ENCODE measurements at regions not wholly inside any gene's neighbourhood (a gene's known extent, or its start where the extent isn't known, plus 50 kb on each side); places are given as distances from the start of the nearest gene placed in this dataset.
A peak's percentile ranks its signal among the peaks of the same experiment; 100 is the strongest.

DNA sequence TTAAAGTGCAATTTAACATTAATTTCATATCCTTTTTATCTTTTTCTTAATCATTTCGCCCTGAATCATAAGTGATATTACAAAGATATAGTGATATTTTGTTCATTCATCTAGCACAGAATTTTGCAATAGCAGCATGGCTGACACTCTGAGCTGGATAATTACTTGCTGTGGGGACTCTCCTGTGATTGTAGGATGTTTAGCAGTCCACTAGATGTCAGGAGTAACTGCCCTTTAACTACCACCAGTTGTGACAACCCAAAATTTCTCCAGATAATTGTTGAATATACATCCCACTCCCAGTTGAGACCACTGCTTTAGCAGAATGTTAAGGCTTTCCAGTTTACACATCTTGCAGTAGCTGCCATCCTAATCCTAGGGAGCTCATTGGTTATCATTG is 196.8 kb upstream of the MBNL1 start:
- TF ChIP-seq, protein P1, sequence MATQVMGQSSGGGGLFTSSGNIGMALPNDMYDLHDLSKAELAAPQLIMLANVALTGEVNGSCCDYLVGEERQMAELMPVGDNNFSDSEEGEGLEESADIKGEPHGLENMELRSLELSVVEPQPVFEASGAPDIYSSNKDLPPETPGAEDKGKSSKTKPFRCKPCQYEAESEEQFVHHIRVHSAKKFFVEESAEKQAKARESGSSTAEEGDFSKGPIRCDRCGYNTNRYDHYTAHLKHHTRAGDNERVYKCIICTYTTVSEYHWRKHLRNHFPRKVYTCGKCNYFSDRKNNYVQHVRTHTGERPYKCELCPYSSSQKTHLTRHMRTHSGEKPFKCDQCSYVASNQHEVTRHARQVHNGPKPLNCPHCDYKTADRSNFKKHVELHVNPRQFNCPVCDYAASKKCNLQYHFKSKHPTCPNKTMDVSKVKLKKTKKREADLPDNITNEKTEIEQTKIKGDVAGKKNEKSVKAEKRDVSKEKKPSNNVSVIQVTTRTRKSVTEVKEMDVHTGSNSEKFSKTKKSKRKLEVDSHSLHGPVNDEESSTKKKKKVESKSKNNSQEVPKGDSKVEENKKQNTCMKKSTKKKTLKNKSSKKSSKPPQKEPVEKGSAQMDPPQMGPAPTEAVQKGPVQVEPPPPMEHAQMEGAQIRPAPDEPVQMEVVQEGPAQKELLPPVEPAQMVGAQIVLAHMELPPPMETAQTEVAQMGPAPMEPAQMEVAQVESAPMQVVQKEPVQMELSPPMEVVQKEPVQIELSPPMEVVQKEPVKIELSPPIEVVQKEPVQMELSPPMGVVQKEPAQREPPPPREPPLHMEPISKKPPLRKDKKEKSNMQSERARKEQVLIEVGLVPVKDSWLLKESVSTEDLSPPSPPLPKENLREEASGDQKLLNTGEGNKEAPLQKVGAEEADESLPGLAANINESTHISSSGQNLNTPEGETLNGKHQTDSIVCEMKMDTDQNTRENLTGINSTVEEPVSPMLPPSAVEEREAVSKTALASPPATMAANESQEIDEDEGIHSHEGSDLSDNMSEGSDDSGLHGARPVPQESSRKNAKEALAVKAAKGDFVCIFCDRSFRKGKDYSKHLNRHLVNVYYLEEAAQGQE (IDR thresholded peaks at IDR 0.05; ENCODE audit: insufficient read depth in 1 of 2, low read depth in 2 of 2, low read length in 1 of 2) = no peak
- TF ChIP-seq, protein P2, sequence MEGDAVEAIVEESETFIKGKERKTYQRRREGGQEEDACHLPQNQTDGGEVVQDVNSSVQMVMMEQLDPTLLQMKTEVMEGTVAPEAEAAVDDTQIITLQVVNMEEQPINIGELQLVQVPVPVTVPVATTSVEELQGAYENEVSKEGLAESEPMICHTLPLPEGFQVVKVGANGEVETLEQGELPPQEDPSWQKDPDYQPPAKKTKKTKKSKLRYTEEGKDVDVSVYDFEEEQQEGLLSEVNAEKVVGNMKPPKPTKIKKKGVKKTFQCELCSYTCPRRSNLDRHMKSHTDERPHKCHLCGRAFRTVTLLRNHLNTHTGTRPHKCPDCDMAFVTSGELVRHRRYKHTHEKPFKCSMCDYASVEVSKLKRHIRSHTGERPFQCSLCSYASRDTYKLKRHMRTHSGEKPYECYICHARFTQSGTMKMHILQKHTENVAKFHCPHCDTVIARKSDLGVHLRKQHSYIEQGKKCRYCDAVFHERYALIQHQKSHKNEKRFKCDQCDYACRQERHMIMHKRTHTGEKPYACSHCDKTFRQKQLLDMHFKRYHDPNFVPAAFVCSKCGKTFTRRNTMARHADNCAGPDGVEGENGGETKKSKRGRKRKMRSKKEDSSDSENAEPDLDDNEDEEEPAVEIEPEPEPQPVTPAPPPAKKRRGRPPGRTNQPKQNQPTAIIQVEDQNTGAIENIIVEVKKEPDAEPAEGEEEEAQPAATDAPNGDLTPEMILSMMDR (IDR thresholded peaks at IDR 0.05) = peak; percentile 71
- TF ChIP-seq POLR2AphosphoS5 (IDR thresholded peaks at IDR 0.05; ENCODE audit: low read depth, low read length) (no peak), SIN3A (IDR thresholded peaks at IDR 0.05; ENCODE audit: borderline replicate concordance, insufficient read depth, low read depth, low read length) (no peak), TCF7L2 (IDR thresholded peaks at IDR 0.05; ENCODE audit: low read depth, low read length) (no peak)
